Body of pancreas (tissue), 4 donors: ENCODE measurements at regions not wholly inside any gene's neighbourhood (a gene's known extent, or its start where the extent isn't known, plus 50 kb on each side); places are given as distances from the start of the nearest gene placed in this dataset.

ENCODE experiments used
- POLR2A ChIP-seq, 3 donors: fragments of 450-650 bp; IDR thresholded peaks; one replicate each; pipeline ENCODE4 v1.6.1; 2016; ENCODE audit warnings: antibody characterized with exemption in 3 of 3, mild to moderate bottlenecking in 2 of 3
- TF ChIP-seq, protein P1 (sequence below), 7 experiments: fragments of 450-650 bp in 4 of 7; fragments of 200-600 bp in 3 of 7; sonication (generic) in 3 of 7; IDR thresholded peaks; one replicate each; pipeline ENCODE4 v1.5.1; 2016 to 2019; ENCODE audit warnings: antibody characterized with exemption in 7 of 7

DNA sequence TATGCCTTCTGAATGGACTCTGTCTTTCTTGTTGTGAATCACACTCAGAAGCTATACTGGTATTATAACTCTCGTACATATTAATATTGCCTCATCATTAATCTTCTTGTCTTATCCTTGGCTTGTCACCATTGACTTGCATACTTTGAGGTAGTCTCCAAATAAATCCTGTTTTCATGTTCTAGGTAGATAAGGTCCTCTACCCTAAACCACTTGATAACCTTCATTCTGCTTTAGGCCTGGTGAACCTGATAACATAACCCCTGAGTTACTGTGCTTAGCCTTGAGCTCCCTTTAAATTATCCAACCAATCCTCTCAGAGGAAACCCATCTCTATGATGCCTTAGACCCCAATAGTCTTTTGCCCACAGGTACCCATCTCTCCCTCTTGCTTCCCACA, 1162.3 kb downstream of the SLITRK1 start:
- TF ChIP-seq, protein P1, sequence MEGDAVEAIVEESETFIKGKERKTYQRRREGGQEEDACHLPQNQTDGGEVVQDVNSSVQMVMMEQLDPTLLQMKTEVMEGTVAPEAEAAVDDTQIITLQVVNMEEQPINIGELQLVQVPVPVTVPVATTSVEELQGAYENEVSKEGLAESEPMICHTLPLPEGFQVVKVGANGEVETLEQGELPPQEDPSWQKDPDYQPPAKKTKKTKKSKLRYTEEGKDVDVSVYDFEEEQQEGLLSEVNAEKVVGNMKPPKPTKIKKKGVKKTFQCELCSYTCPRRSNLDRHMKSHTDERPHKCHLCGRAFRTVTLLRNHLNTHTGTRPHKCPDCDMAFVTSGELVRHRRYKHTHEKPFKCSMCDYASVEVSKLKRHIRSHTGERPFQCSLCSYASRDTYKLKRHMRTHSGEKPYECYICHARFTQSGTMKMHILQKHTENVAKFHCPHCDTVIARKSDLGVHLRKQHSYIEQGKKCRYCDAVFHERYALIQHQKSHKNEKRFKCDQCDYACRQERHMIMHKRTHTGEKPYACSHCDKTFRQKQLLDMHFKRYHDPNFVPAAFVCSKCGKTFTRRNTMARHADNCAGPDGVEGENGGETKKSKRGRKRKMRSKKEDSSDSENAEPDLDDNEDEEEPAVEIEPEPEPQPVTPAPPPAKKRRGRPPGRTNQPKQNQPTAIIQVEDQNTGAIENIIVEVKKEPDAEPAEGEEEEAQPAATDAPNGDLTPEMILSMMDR (IDR thresholded peaks at IDR 0.05), result no peak
- TF ChIP-seq POLR2A (IDR thresholded peaks at IDR 0.05), result no peak
